ENCODE measurements at regions not wholly inside any gene's neighbourhood (a gene's known extent, or its start where the extent isn't known, plus 50 kb on each side); places are given as distances from the start of the nearest gene placed in this dataset.
"Not testable (repeated sequence)": the region's sequence is repeated elsewhere in the genome, so short reads cannot be mapped to it uniquely, and the experiment has no call there.

- DNase-seq, result no peak
These were observed 441.9 kb downstream of the SOX9 start for GRCh38 chr17:72562615-72563188.

GRCh38 chr17:72563952-72564351 lies 443.1 kb downstream of the SOX9 start:
- no peak for DNase-seq

- DNase-seq, result no peak
These were observed 444.2 kb downstream of the SOX9 start for GRCh38 chr17:72565006-72565405.

GRCh38 chr17:72565758-72566157 lies 444.9 kb downstream of the SOX9 start:
- DNase-seq, result no peak

GRCh38 chr17:72566671-72567484 lies 446.1 kb downstream of the SOX9 start:
- no peak for DNase-seq

GRCh38 chr17:72567774-72568173 lies 447.0 kb downstream of the SOX9 start:
- no peak for DNase-seq

- no peak for DNase-seq
These were observed 448.5 kb downstream of the SOX9 start for GRCh38 chr17:72569148-72569946.

GRCh38 chr17:72571813-72572396 lies 451.1 kb downstream of the SOX9 start:
- DNase-seq, result no peak

- no peak for DNase-seq
These were observed 452.0 kb downstream of the SOX9 start for GRCh38 chr17:72572604-72573491.

- DNase-seq, result not testable (repeated sequence)
These were observed 452.6 kb downstream of the SOX9 start for GRCh38 chr17:72573492-72573801.

- no peak for DNase-seq
These were observed 454.1 kb downstream of the SOX9 start for GRCh38 chr17:72574675-72575510.

- DNase-seq, result no peak
These were observed 454.9 kb downstream of the SOX9 start for GRCh38 chr17:72575542-72576233.

- DNase-seq, result no peak
These were observed 455.5 kb downstream of the SOX9 start for GRCh38 chr17:72576289-72576759.

GRCh38 chr17:72578817-72579470 lies 458.1 kb downstream of the SOX9 start:
- DNase-seq, result no peak

- no peak for DNase-seq
These were observed 459.1 kb downstream of the SOX9 start for GRCh38 chr17:72579990-72580320.

- no peak for DNase-seq
These were observed 459.7 kb downstream of the SOX9 start for GRCh38 chr17:72580321-72581127.

GRCh38 chr17:72587156-72587555 lies 466.3 kb downstream of the SOX9 start:
- DNase-seq, result no peak

GRCh38 chr17:72587773-72588511 lies 467.1 kb downstream of the SOX9 start:
- no peak for DNase-seq

All from fibroblast of skin of scalp (primary cell).